Liver (tissue), 8 donors: ENCODE measurements at regions not wholly inside any gene's neighbourhood (a gene's known extent, or its start where the extent isn't known, plus 50 kb on each side); places are given as distances from the start of the nearest gene placed in this dataset.

Experiments used
- DNase-seq: peaks from one replicate; pipeline ENCODE4 v3.0.0-alpha.2; 2017; ENCODE audit warnings: low spot score
- H3K27ac ChIP-seq, 2 donors: one replicate each; pipeline ENCODE4 v1.7.0; 2013; ENCODE audit warnings: inconsistent platforms in 2 of 2, low read length in 2 of 2, control low read depth in 1 of 2, low read depth in 1 of 2, mild to moderate bottlenecking in 1 of 2
- H3K27me3 ChIP-seq, 4 donors: one replicate each; pipeline versions ENCODE4 v1.6.1 to v1.7.0; 2013; ENCODE audit warnings: low read length in 3 of 4, inconsistent platforms in 1 of 4, mild to moderate bottlenecking in 1 of 4, moderate library complexity in 1 of 4; ENCODE audit not compliant: control insufficient read depth in 4 of 4, insufficient read depth in 4 of 4
- H3K36me3 ChIP-seq, 4 donors: one replicate each; pipeline versions ENCODE4 v1.6.1 to v1.7.0; 2013; ENCODE audit warnings: low read length in 3 of 4, mild to moderate bottlenecking in 3 of 4, low read depth in 1 of 4, moderate library complexity in 1 of 4; ENCODE audit not compliant: control insufficient read depth in 4 of 4, insufficient read depth in 3 of 4
- H3K4me1 ChIP-seq, 4 donors: one replicate each; pipeline versions ENCODE4 v1.6.1 to v1.7.0; 2013; ENCODE audit warnings: low read length in 3 of 4, mild to moderate bottlenecking in 3 of 4, moderate library complexity in 1 of 4; ENCODE audit not compliant: control insufficient read depth in 4 of 4, insufficient read depth in 4 of 4
- H3K4me3 ChIP-seq, 3 donors: one replicate each; pipeline versions ENCODE4 v1.6.1 to v1.7.0; 2013; ENCODE audit warnings: low read length in 3 of 3, control low read depth in 1 of 3, low read depth in 1 of 3, mild to moderate bottlenecking in 1 of 3
- H3K9ac ChIP-seq, 2 donors: one replicate each; pipeline ENCODE4 v1.7.0; 2013; ENCODE audit warnings: low read length in 2 of 2, mild to moderate bottlenecking in 2 of 2, moderate library complexity in 2 of 2, control low read depth in 1 of 2, low read depth in 1 of 2
- H3K9me3 ChIP-seq, 4 donors: one replicate each; pipeline versions ENCODE4 v1.6.1 to v1.7.0; 2013; ENCODE audit warnings: low read length in 3 of 4; ENCODE audit not compliant: control insufficient read depth in 4 of 4
- ATF3 ChIP-seq: IDR thresholded peaks from 2 replicates; pipeline ENCODE4 v1.6.1; 2016; ENCODE audit warnings: antibody characterized with exemption
- FOXA1 ChIP-seq: IDR thresholded peaks from 2 replicates; pipeline ENCODE4 v1.6.1; 2016; ENCODE audit warnings: antibody characterized with exemption
- FOXA2 ChIP-seq: IDR thresholded peaks from 2 replicates; pipeline ENCODE4 v1.6.1; 2016; ENCODE audit warnings: antibody characterized with exemption
- GABPA ChIP-seq, 2 donors: IDR thresholded peaks in 1 of 2; conservative IDR thresholded peaks in 1 of 2; 2 replicates each; pipeline ENCODE4 v1.6.1; 2016; ENCODE audit warnings: antibody characterized with exemption in 2 of 2, mild to moderate bottlenecking in 1 of 2, moderate library complexity in 1 of 2
- HNF4A ChIP-seq, 2 donors: conservative IDR thresholded peaks; 2 replicates each; pipeline ENCODE4 v1.6.1; 2016; ENCODE audit warnings: antibody characterized with exemption in 2 of 2, mild to moderate bottlenecking in 2 of 2
- HNF4G ChIP-seq: IDR thresholded peaks from 2 replicates; pipeline ENCODE4 v1.6.1; 2016; ENCODE audit warnings: antibody characterized with exemption
- JUND ChIP-seq, 2 donors: IDR thresholded peaks; 2 replicates each; pipeline ENCODE4 v1.6.1; 2016; ENCODE audit warnings: antibody characterized with exemption in 2 of 2
- MAX ChIP-seq: IDR thresholded peaks from 2 replicates; pipeline ENCODE4 v1.6.1; 2016; ENCODE audit warnings: antibody characterized with exemption
- NR2F2 ChIP-seq: IDR thresholded peaks from 2 replicates; pipeline ENCODE4 v1.6.1; 2016; ENCODE audit warnings: antibody characterized with exemption
- RAD21 ChIP-seq, 2 donors: IDR thresholded peaks; 2 replicates each; pipeline ENCODE4 v1.6.1; 2016; ENCODE audit warnings: antibody characterized with exemption in 2 of 2, mild to moderate bottlenecking in 2 of 2
- REST ChIP-seq: IDR thresholded peaks from 2 replicates; pipeline ENCODE4 v1.6.1; 2016; ENCODE audit warnings: antibody characterized with exemption, mild to moderate bottlenecking
- RXRA ChIP-seq, 2 donors: IDR thresholded peaks; 2 replicates each; pipeline ENCODE4 v1.6.1; 2017 to 2018; ENCODE audit warnings: antibody characterized with exemption in 2 of 2, mild to moderate bottlenecking in 1 of 2
- SP1 ChIP-seq: IDR thresholded peaks from 2 replicates; pipeline ENCODE4 v1.6.1; 2018; ENCODE audit warnings: antibody characterized with exemption, mild to moderate bottlenecking
- TAF1 ChIP-seq: conservative IDR thresholded peaks from 2 replicates; pipeline ENCODE4 v1.6.1; 2016; ENCODE audit warnings: antibody characterized with exemption, mild to moderate bottlenecking
- YY1 ChIP-seq: IDR thresholded peaks from 2 replicates; pipeline ENCODE4 v1.6.1; 2016; ENCODE audit warnings: antibody characterized with exemption, mild to moderate bottlenecking
- WGBS: extraction: QIAGEN DNeasy Blood & Tissue Kit; methylation state at CpG from one replicate; pipeline ENCODE4 v1.1.7; 2013; 5-methylcytosine and 5-hydroxymethylcytosine counted together
- TF ChIP-seq, protein P1 (sequence below): fragments of 150-350 bp; IDR thresholded peaks from 2 replicates; pipeline ENCODE4 v1.5.1; 2017; ENCODE audit warnings: improper control_type of control experiment, low read depth, low read length; ENCODE audit not compliant: missing input control
- TF ChIP-seq, protein P2 (sequence below): IDR thresholded peaks from 2 replicates; pipeline ENCODE4 v1.6.1; 2016; ENCODE audit warnings: antibody characterized with exemption
- donor health status: healthy.
- donor health status: healthy.
- donor health status: healthy.
- donor health status: healthy.
- donor health status: healthy.

DNA sequence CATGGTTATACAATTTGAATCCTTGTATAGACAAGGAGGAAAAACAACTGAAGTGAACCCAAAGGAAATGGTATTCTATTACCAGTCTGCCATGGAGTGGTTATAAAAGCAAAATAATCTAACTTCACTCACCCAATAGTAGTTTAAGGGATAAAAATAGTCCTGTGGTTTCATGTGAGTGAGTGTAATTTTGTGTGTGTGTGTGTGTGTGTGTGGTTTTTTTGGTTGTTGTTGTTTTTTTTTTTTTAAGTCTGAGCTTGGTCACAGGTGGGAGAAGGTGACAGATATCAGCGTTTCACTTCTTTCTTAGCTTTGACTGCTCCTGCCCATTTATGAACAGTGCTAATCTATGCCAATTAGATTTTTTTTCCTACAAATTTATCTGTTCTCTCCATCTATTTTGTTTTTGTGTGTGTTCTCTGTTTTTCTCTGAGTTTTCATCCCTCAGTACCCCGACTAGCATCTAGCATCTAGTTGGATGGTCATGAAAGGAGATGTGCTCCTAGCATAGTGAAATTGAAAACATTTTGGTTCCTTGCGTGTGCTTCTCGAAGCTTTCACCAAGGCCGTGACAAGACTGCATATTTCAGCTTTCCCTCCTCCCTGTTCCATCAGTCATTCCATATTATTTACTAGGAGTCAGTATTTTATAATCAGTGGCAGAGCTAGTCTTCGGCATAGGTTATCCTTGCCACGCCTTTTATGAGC, 200.1 kb upstream of the DTNA start:
- Histone ChIP-seq H3K27me3 (no peaks in the 10 kb centered on the region), H3K4me1 (no peaks in the 10 kb centered on the region), H3K27ac (no peak overlapping the region), H3K4me3 (no peak overlapping the region), H3K9me3 (no peaks in the 10 kb centered on the region), H3K9ac (no peak overlapping the region), H3K36me3 (no peaks in the 10 kb centered on the region)
- 89% methylated on average over 7 of the region's 7 CpGs for WGBS
- TF ChIP-seq TAF1: no peak
- TF ChIP-seq FOXA1: no peak
- TF ChIP-seq SP1: no peak
- TF ChIP-seq NR2F2: no peak
- DNase-seq: no peak

GRCh38 chr18:34510926-34511325, 199.2 kb upstream of the DTNA start:
- 70% methylated on average over 1 of the region's 1 CpG for WGBS
- Histone ChIP-seq H3K4me1 (no peaks in the 10 kb centered on the region), H3K27ac (no peak overlapping the region), H3K9me3 (no peaks in the 10 kb centered on the region), H3K9ac (no peak overlapping the region), H3K36me3 (no peaks in the 10 kb centered on the region), H3K27me3 (no peaks in the 10 kb centered on the region), H3K4me3 (no peak overlapping the region)
- no peak for DNase-seq
- TF ChIP-seq HNF4G (no peak), MAX (no peak), REST (no peak), SP1 (no peak), YY1 (no peak), FOXA2 (no peak), ATF3 (no peak), RAD21 (IDR thresholded peaks at IDR 0.05) (no peak)

GRCh38 chr18:34511435-34511834, 198.7 kb upstream of the DTNA start:
- Histone ChIP-seq H3K36me3 (no peaks in the 10 kb centered on the region), H3K9ac (no peak overlapping the region), H3K4me1 (no peaks in the 10 kb centered on the region), H3K27ac (no peak overlapping the region), H3K27me3 (no peaks in the 10 kb centered on the region), H3K4me3 (no peak overlapping the region), H3K9me3 (peaks cover 0 to 2% (median 0%) of the 10 kb centered on the region in 4 donors)
- no peak for DNase-seq
- TF ChIP-seq SP1 (no peak), RAD21 (IDR thresholded peaks at IDR 0.05) (no peak), JUND (IDR thresholded peaks at IDR 0.05) (no peak), YY1 (no peak), HNF4G (no peak), GABPA (IDR thresholded peaks at IDR 0.05 in 1 of 2, conservative IDR thresholded peaks at IDR 0.05 in 1 of 2) (no peak), FOXA1 (no peak), RXRA (IDR thresholded peaks at IDR 0.05) (no peak), FOXA2 (no peak), TAF1 (no peak), HNF4A (conservative IDR thresholded peaks at IDR 0.05) (no peak)
- TF ChIP-seq, protein P1, sequence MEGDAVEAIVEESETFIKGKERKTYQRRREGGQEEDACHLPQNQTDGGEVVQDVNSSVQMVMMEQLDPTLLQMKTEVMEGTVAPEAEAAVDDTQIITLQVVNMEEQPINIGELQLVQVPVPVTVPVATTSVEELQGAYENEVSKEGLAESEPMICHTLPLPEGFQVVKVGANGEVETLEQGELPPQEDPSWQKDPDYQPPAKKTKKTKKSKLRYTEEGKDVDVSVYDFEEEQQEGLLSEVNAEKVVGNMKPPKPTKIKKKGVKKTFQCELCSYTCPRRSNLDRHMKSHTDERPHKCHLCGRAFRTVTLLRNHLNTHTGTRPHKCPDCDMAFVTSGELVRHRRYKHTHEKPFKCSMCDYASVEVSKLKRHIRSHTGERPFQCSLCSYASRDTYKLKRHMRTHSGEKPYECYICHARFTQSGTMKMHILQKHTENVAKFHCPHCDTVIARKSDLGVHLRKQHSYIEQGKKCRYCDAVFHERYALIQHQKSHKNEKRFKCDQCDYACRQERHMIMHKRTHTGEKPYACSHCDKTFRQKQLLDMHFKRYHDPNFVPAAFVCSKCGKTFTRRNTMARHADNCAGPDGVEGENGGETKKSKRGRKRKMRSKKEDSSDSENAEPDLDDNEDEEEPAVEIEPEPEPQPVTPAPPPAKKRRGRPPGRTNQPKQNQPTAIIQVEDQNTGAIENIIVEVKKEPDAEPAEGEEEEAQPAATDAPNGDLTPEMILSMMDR: no peak
- TF ChIP-seq, protein P2, sequence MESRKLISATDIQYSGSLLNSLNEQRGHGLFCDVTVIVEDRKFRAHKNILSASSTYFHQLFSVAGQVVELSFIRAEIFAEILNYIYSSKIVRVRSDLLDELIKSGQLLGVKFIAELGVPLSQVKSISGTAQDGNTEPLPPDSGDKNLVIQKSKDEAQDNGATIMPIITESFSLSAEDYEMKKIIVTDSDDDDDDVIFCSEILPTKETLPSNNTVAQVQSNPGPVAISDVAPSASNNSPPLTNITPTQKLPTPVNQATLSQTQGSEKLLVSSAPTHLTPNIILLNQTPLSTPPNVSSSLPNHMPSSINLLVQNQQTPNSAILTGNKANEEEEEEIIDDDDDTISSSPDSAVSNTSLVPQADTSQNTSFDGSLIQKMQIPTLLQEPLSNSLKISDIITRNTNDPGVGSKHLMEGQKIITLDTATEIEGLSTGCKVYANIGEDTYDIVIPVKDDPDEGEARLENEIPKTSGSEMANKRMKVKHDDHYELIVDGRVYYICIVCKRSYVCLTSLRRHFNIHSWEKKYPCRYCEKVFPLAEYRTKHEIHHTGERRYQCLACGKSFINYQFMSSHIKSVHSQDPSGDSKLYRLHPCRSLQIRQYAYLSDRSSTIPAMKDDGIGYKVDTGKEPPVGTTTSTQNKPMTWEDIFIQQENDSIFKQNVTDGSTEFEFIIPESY: no peak
